Gastrocnemius medialis (tissue), 4 donors: ENCODE measurements at regions not wholly inside any gene's neighbourhood (a gene's known extent, or its start where the extent isn't known, plus 50 kb on each side); places are given as distances from the start of the nearest gene placed in this dataset.

ENCODE experiments used
- ATAC-seq, 2 donors: fragments of 150-250 bp; one replicate each; pipeline ENCODE4 v1.9.1; 2016
- DNase-seq, 2 donors: peaks; one replicate each; pipeline ENCODE4 v3.0.0-alpha.2; 2019
- H3K27ac ChIP-seq, 4 donors: fragments of 200-600 bp; sonication (generic); 1 replicate in 1 of 4; 2 replicates in 3 of 4; pipeline ENCODE4 v1.5.1; 2016 to 2018; ENCODE audit warnings: mild to moderate bottlenecking in 2 of 4, moderate library complexity in 1 of 4
- H3K27me3 ChIP-seq, 3 donors: fragments of 200-600 bp; sonication (generic) in 2 of 3; 1 replicate in 1 of 3; 2 replicates in 2 of 3; pipeline versions ENCODE4 v1.5.1 to v1.6.0; 2016 to 2019; ENCODE audit warnings: mild to moderate bottlenecking in 1 of 3, moderate library complexity in 1 of 3
- H3K36me3 ChIP-seq, 2 donors: fragments of 200-600 bp; sonication (generic) in 1 of 2; one replicate each; pipeline ENCODE4 v1.5.1; 2017 to 2018
- H3K4me1 ChIP-seq, 2 donors: fragments of 200-600 bp; sonication (generic) in 1 of 2; one replicate each; pipeline ENCODE4 v1.5.1; 2016 to 2017; ENCODE audit warnings: mild to moderate bottlenecking in 2 of 2
- H3K4me3 ChIP-seq, 4 donors: fragments of 200-600 bp; sonication (generic) in 3 of 4; 1 replicate in 1 of 4; 2 replicates in 3 of 4; pipeline ENCODE4 v1.5.1; 2016 to 2019; ENCODE audit warnings: mild to moderate bottlenecking in 2 of 4
- H3K9me3 ChIP-seq, 3 donors: fragments of 200-600 bp; sonication (generic) in 2 of 3; 1 replicate in 1 of 3; 2 replicates in 2 of 3; pipeline ENCODE4 v1.5.1; 2016 to 2019
- POLR2A ChIP-seq, 2 donors: fragments of 450-650 bp; IDR thresholded peaks; one replicate each; pipeline ENCODE4 v1.6.1; 2017; ENCODE audit warnings: antibody characterized with exemption in 2 of 2, mild to moderate bottlenecking in 2 of 2, moderate library complexity in 2 of 2
- in situ Hi-C, 4 donors: fragments of 200-750 bp; cut with MboI; loops; one replicate each; pipeline versions ENCODE4 v1.15.0 to v1.8.0; 2017; ENCODE audit warnings: low sequenced_read_pairs in 4 of 4
- intact Hi-C: fragments of 100-400 bp; cut with DNase I; formaldehyde crosslinking; loops from one replicate; pipeline ENCODE4 v1.15.1; 2023; ENCODE audit warnings: low total_unique reads
- TF ChIP-seq, protein P1 (sequence below), 5 experiments: fragments of 450-650 bp in 3 of 5; fragments of 200-600 bp in 2 of 5; sonication (generic) in 2 of 5; IDR thresholded peaks in 4 of 5; conservative IDR thresholded peaks in 1 of 5; 1 replicate in 4 of 5; 2 replicates in 1 of 5; pipeline ENCODE4 v1.5.1; 2016 to 2019; ENCODE audit warnings: antibody characterized with exemption in 5 of 5, mild to moderate bottlenecking in 3 of 5, moderate library complexity in 3 of 5

GRCh38 chr2:151009437-151010175, 252.1 kb downstream of the RBM43 start:
- H3K4me3 ChIP-seq = no peak overlapping the region
- no peaks in the 10 kb centered on the region for H3K4me1 ChIP-seq
- intact Hi-C loops (no loop called here), in situ Hi-C loops (no loop called here)
- DNase-seq = no peak
- TF ChIP-seq, protein P1, sequence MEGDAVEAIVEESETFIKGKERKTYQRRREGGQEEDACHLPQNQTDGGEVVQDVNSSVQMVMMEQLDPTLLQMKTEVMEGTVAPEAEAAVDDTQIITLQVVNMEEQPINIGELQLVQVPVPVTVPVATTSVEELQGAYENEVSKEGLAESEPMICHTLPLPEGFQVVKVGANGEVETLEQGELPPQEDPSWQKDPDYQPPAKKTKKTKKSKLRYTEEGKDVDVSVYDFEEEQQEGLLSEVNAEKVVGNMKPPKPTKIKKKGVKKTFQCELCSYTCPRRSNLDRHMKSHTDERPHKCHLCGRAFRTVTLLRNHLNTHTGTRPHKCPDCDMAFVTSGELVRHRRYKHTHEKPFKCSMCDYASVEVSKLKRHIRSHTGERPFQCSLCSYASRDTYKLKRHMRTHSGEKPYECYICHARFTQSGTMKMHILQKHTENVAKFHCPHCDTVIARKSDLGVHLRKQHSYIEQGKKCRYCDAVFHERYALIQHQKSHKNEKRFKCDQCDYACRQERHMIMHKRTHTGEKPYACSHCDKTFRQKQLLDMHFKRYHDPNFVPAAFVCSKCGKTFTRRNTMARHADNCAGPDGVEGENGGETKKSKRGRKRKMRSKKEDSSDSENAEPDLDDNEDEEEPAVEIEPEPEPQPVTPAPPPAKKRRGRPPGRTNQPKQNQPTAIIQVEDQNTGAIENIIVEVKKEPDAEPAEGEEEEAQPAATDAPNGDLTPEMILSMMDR (IDR thresholded peaks at IDR 0.05 in 4 of 5, conservative IDR thresholded peaks at IDR 0.05 in 1 of 5) = no peak
- no peak for TF ChIP-seq POLR2A (IDR thresholded peaks at IDR 0.05)
- H3K27me3 ChIP-seq = no peaks in the 10 kb centered on the region
- ATAC-seq = no peak
- no peaks in the 10 kb centered on the region for H3K36me3 ChIP-seq
- H3K27ac ChIP-seq = no peak overlapping the region
- H3K9me3 ChIP-seq = no peaks in the 10 kb centered on the region

DNA sequence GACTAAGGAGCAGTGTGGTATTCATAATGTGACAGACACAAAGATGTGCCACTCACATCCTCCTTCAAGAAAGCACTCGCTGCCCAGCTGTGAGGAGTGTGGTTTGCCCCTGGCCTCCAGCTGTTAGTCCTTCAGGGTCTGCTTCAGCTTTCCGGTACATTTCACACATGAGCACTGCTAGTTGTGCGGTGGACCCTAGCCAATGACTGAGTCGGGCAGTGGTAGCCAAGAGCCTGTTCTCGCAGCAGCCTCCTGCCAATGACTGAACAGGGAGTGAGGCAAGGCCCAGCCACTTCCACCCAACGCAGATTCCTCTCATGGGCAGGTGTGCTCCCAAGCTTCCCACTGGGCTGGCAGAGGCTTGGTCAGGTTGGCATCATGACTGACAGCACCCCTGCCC, 254.3 kb downstream of the RBM43 start:
- in situ Hi-C loops (no loop called here), intact Hi-C loops (no loop called here)

DNA sequence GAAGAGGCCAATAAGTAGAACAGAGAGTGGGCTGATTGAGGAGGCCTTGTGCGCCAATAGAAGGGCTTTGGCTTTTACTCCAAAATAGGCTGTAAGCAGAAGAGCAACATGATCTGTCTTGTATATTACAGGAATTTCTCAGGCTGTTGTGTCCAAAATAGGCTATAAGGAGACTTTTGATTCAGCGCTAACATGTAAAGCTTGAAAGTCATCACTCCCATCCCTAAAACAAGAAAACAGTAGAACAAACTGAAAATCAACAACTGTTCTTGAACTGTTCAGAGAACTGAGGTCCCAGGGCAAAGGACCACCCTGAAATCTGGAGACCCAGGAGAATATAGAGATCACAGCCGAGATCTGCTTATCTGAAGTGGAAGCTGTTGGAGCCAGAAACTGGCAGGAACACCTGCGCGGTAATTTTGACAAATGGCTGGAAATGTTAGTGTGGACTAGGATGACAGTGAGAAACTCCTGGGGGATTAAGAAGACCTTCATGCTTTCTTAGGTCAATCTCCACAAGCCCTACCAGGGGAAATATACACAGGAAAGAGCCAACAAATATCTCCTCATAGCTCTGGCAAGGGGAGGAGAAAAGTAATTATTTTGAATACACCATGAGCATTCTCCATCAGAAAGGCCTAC, 258.6 kb downstream of the RBM43 start:
- intact Hi-C loops (no loop called here), in situ Hi-C loops (no loop called here)
- Histone ChIP-seq H3K4me1 (no peaks in the 10 kb centered on the region), H3K9me3 (no peaks in the 10 kb centered on the region), H3K4me3 (no peak overlapping the region), H3K36me3 (no peaks in the 10 kb centered on the region), H3K27ac (no peak overlapping the region), H3K27me3 (no peaks in the 10 kb centered on the region)
- TF ChIP-seq, protein P1 (IDR thresholded peaks at IDR 0.05 in 4 of 5, conservative IDR thresholded peaks at IDR 0.05 in 1 of 5) = no peak
- TF ChIP-seq POLR2A (IDR thresholded peaks at IDR 0.05) = no peak
- DNase-seq (no peak), ATAC-seq (no peak)

More for the DNA sequence above, 254.3 kb downstream of the RBM43 start:
- DNase-seq = no peak
- Histone ChIP-seq H3K4me3 (no peak overlapping the region), H3K9me3 (no peaks in the 10 kb centered on the region), H3K27me3 (no peaks in the 10 kb centered on the region), H3K4me1 (no peaks in the 10 kb centered on the region), H3K27ac (no peak overlapping the region), H3K36me3 (no peaks in the 10 kb centered on the region)
- no peak for ATAC-seq
- no peak for TF ChIP-seq POLR2A (IDR thresholded peaks at IDR 0.05)
- TF ChIP-seq, protein P1 (IDR thresholded peaks at IDR 0.05 in 4 of 5, conservative IDR thresholded peaks at IDR 0.05 in 1 of 5) = no peak

DNA sequence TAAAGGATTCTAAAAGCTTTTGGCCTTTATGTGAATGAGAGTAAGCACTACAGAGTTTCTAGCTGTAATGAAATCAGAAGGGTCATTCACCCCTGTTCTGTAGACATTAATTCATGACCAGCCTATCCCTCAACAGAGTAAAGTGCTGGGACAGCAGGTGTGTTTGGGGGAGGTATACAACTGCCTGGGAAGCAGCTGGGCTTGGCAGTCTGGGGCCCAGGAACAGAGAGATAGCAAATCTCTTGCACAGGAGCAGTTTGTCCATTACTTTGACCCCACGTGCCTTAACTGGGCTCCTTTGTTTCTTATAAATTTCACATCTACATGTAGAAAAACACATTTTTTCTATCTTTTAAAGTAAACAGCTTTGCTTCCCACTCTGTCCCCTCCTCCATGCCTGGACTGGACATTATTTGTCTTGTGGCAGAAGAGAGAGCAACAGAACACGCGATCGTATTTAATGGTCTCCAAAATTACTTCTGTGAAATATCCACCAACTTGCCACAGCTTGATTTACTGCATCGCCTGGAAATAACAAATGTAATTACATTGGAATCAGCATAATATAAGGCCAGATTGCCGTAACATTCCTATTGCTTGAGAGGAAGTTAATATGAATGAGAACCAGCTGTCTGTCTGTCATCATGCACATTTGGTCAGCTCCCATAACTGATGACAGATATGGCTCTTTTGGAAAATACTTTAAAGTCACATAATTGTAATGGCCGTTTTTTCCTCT, 263.8 kb downstream of the RBM43 start:
- in situ Hi-C loops = no loop called here
- intact Hi-C loops = no loop called here
- Histone ChIP-seq H3K27me3 (no peaks in the 10 kb centered on the region), H3K9me3 (no peaks in the 10 kb centered on the region), H3K27ac (no peak overlapping the region), H3K4me1 (no peaks in the 10 kb centered on the region), H3K4me3 (no peak overlapping the region), H3K36me3 (no peaks in the 10 kb centered on the region)
- DNase-seq (no peak), ATAC-seq (no peak)
- TF ChIP-seq, protein P1 (IDR thresholded peaks at IDR 0.05 in 4 of 5, conservative IDR thresholded peaks at IDR 0.05 in 1 of 5) = no peak
- no peak for TF ChIP-seq POLR2A (IDR thresholded peaks at IDR 0.05)
